ENCODE measurements at regions not wholly inside any gene's neighbourhood (a gene's known extent, or its start where the extent isn't known, plus 50 kb on each side); places are given as distances from the start of the nearest gene placed in this dataset.

GRCh38 chr6:27132532-27133280, 114.8 kb upstream of the PRSS16 start:
- WGBS, 2 experiments, result 0% methylated on average over 53 of the region's 53 CpGs
- peak overlapping the region; percentile 89 for H3K4me3 ChIP-seq (ENCODE audit: insufficient read depth, low read depth, low read length)
- H3K9me3 ChIP-seq (ENCODE audit: control insufficient read depth, low read length), result no peaks in the 10 kb centered on the region
- no peaks in the 10 kb centered on the region for H3K27me3 ChIP-seq (ENCODE audit: control insufficient read depth, insufficient read depth, low read length, poor library complexity, severe bottlenecking)
- H3K27ac ChIP-seq (ENCODE audit: insufficient read depth, low read depth, low read length, poor library complexity, severe bottlenecking), result peak overlapping the region; percentile 98
- no peaks in the 10 kb centered on the region for H3K36me3 ChIP-seq (ENCODE audit: control insufficient read depth, insufficient read depth, low read length)
- H3K4me1 ChIP-seq (ENCODE audit: control insufficient read depth, insufficient read depth, low read length), result peaks cover 9% of the 10 kb centered on the region

GRCh38 chr6:27133281-27134227, 113.9 kb upstream of the PRSS16 start:
- H3K27ac ChIP-seq (ENCODE audit: insufficient read depth, low read depth, low read length, poor library complexity, severe bottlenecking), result peak overlapping the region; percentile 98
- H3K4me1 ChIP-seq (ENCODE audit: control insufficient read depth, insufficient read depth, low read length), result peaks cover 6% of the 10 kb centered on the region
- no peaks in the 10 kb centered on the region for H3K36me3 ChIP-seq (ENCODE audit: control insufficient read depth, insufficient read depth, low read length)
- 0% methylated on average over 42 to 43 of the region's 43 CpGs for WGBS, 2 experiments
- no peaks in the 10 kb centered on the region for H3K27me3 ChIP-seq (ENCODE audit: control insufficient read depth, insufficient read depth, low read length, poor library complexity, severe bottlenecking)
- H3K9me3 ChIP-seq (ENCODE audit: control insufficient read depth, low read length), result no peaks in the 10 kb centered on the region
- H3K4me3 ChIP-seq (ENCODE audit: insufficient read depth, low read depth, low read length), result peak overlapping the region; percentile 89

GRCh38 chr6:27135087-27135657, 112.3 kb upstream of the PRSS16 start:
- no peak overlapping the region for H3K27ac ChIP-seq (ENCODE audit: insufficient read depth, low read depth, low read length, poor library complexity, severe bottlenecking)
- H3K4me1 ChIP-seq (ENCODE audit: control insufficient read depth, insufficient read depth, low read length), result peaks cover 5% of the 10 kb centered on the region
- H3K27me3 ChIP-seq (ENCODE audit: control insufficient read depth, insufficient read depth, low read length, poor library complexity, severe bottlenecking), result no peaks in the 10 kb centered on the region
- no peak overlapping the region for H3K4me3 ChIP-seq (ENCODE audit: insufficient read depth, low read depth, low read length)
- no peaks in the 10 kb centered on the region for H3K36me3 ChIP-seq (ENCODE audit: control insufficient read depth, insufficient read depth, low read length)
- no peaks in the 10 kb centered on the region for H3K9me3 ChIP-seq (ENCODE audit: control insufficient read depth, low read length)
- 96 to 100% methylated on average over 2 to 3 of the region's 3 CpGs for WGBS, 2 experiments

GRCh38 chr6:27136077-27136644, 111.3 kb upstream of the PRSS16 start:
- 84 to 86% methylated on average over 4 to 6 of the region's 6 CpGs for WGBS, 2 experiments
- H3K27ac ChIP-seq (ENCODE audit: insufficient read depth, low read depth, low read length, poor library complexity, severe bottlenecking), result no peak overlapping the region
- no peaks in the 10 kb centered on the region for H3K9me3 ChIP-seq (ENCODE audit: control insufficient read depth, low read length)
- H3K4me3 ChIP-seq (ENCODE audit: insufficient read depth, low read depth, low read length), result no peak overlapping the region
- no peaks in the 10 kb centered on the region for H3K27me3 ChIP-seq (ENCODE audit: control insufficient read depth, insufficient read depth, low read length, poor library complexity, severe bottlenecking)
- H3K36me3 ChIP-seq (ENCODE audit: control insufficient read depth, insufficient read depth, low read length), result no peaks in the 10 kb centered on the region
- peaks cover 5% of the 10 kb centered on the region for H3K4me1 ChIP-seq (ENCODE audit: control insufficient read depth, insufficient read depth, low read length)

GRCh38 chr6:27136978-27137814, 110.3 kb upstream of the PRSS16 start:
- Histone ChIP-seq H3K27ac (ENCODE audit: insufficient read depth, low read depth, low read length, poor library complexity, severe bottlenecking) (no peak overlapping the region), H3K4me3 (ENCODE audit: insufficient read depth, low read depth, low read length) (no peak overlapping the region), H3K36me3 (ENCODE audit: control insufficient read depth, insufficient read depth, low read length) (no peaks in the 10 kb centered on the region), H3K9me3 (ENCODE audit: control insufficient read depth, low read length) (no peaks in the 10 kb centered on the region), H3K27me3 (ENCODE audit: control insufficient read depth, insufficient read depth, low read length, poor library complexity, severe bottlenecking) (no peaks in the 10 kb centered on the region), H3K4me1 (ENCODE audit: control insufficient read depth, insufficient read depth, low read length) (peaks cover 10% of the 10 kb centered on the region)
- WGBS, 2 experiments, result 74 to 82% methylated on average over 4 to 5 of the region's 5 CpGs

DNA sequence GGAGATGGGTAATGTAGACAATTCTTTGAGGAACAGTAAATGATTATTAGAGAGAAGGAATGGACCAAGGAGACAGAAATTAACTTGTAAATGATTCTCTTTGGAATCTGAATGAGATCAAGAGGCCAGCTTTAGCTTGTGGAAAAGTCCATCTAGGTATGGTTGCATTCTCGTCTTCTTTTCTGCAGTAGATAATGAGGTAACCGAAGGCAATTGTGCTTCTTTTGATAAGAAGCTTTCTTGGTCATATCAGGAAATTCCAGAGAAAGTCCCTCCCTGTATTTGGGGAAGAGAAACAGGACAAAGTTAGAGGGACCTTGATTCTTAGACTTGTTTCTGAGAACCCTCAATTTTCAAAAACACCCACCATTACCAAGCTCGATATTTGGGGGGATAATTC, 109.1 kb upstream of the PRSS16 start:
- no peak overlapping the region for H3K4me3 ChIP-seq (ENCODE audit: insufficient read depth, low read depth, low read length)
- no peaks in the 10 kb centered on the region for H3K27me3 ChIP-seq (ENCODE audit: control insufficient read depth, insufficient read depth, low read length, poor library complexity, severe bottlenecking)
- peak overlapping the region; percentile 94 for H3K27ac ChIP-seq (ENCODE audit: insufficient read depth, low read depth, low read length, poor library complexity, severe bottlenecking)
- 86 to 90% methylated on average over 2 of the region's 3 CpGs for WGBS, 2 experiments
- no peaks in the 10 kb centered on the region for H3K9me3 ChIP-seq (ENCODE audit: control insufficient read depth, low read length)
- peaks cover 10% of the 10 kb centered on the region for H3K4me1 ChIP-seq (ENCODE audit: control insufficient read depth, insufficient read depth, low read length)
- no peaks in the 10 kb centered on the region for H3K36me3 ChIP-seq (ENCODE audit: control insufficient read depth, insufficient read depth, low read length)

- Histone ChIP-seq H3K4me1 (ENCODE audit: control insufficient read depth, insufficient read depth, low read length) (peaks cover 10% of the 10 kb centered on the region), H3K27ac (ENCODE audit: insufficient read depth, low read depth, low read length, poor library complexity, severe bottlenecking) (peak overlapping the region; percentile 94), H3K9me3 (ENCODE audit: control insufficient read depth, low read length) (no peaks in the 10 kb centered on the region), H3K27me3 (ENCODE audit: control insufficient read depth, insufficient read depth, low read length, poor library complexity, severe bottlenecking) (no peaks in the 10 kb centered on the region), H3K36me3 (ENCODE audit: control insufficient read depth, insufficient read depth, low read length) (no peaks in the 10 kb centered on the region), H3K4me3 (ENCODE audit: insufficient read depth, low read depth, low read length) (peak overlapping the region; percentile 78)
- WGBS, 2 experiments, result 0% methylated on average over 35 of the region's 36 CpGs
Measured at GRCh38 chr6:27138837-27139755, 108.4 kb upstream of the PRSS16 start.

GRCh38 chr6:27139756-27140579, 107.5 kb upstream of the PRSS16 start:
- 0% methylated on average over 13 to 14 of the region's 18 CpGs for WGBS, 2 experiments
- H3K9me3 ChIP-seq (ENCODE audit: control insufficient read depth, low read length), result no peaks in the 10 kb centered on the region
- H3K27ac ChIP-seq (ENCODE audit: insufficient read depth, low read depth, low read length, poor library complexity, severe bottlenecking), result peak overlapping the region; percentile 94
- no peaks in the 10 kb centered on the region for H3K36me3 ChIP-seq (ENCODE audit: control insufficient read depth, insufficient read depth, low read length)
- peaks cover 10% of the 10 kb centered on the region for H3K4me1 ChIP-seq (ENCODE audit: control insufficient read depth, insufficient read depth, low read length)
- H3K4me3 ChIP-seq (ENCODE audit: insufficient read depth, low read depth, low read length), result peak overlapping the region; percentile 78
- H3K27me3 ChIP-seq (ENCODE audit: control insufficient read depth, insufficient read depth, low read length, poor library complexity, severe bottlenecking), result no peaks in the 10 kb centered on the region
